Fibroblast of pulmonary artery (primary cell): ENCODE measurements at regions not wholly inside any gene's neighbourhood (a gene's known extent, or its start where the extent isn't known, plus 50 kb on each side); places are given as distances from the start of the nearest gene placed in this dataset.
A peak's percentile ranks its signal among the peaks of the same experiment; 100 is the strongest.
"Not testable (repeated sequence)": the region's sequence is repeated elsewhere in the genome, so short reads cannot be mapped to it uniquely, and the experiment has no call there.

Source experiments
- DNase-seq: peaks from one replicate; pipeline ENCODE4 v3.0.0-alpha.2; 2010; ENCODE audit warnings: low read depth
- H3K4me3 ChIP-seq: replicated peaks from 2 replicates; pipeline ENCODE4 v1.5.1; 2011; ENCODE audit warnings: low read depth, mild to moderate bottlenecking, control low read depth, low read length, moderate library complexity
- TF ChIP-seq, protein P1 (sequence below): IDR thresholded peaks from 2 replicates; pipeline ENCODE4 v1.5.1; 2011; ENCODE audit warnings: mild to moderate bottlenecking, control low read depth, low read length, inconsistent platforms; ENCODE audit errors: missing control alignments

DNA sequence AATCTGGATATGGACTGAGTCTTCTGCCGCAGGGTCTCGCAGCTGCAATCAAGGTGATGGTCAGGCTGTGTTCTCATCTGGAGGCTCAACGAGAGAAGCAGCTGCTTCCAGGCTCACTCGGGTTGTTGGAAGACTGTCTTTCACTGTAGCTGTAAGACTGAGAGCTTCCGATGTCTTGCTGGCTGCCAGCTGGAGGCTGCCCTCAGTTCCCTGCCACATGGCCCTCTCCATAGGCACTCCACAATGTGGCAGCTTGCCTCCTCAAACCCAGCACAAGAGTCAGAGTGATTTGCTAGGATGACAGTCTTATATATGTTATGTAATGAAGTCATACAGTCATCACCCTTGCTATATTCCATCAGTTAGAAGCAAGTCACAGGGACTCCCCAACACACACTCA, 290.5 kb upstream of the CDYL start:
- H3K4me3 ChIP-seq: no peak overlapping the region
- TF ChIP-seq, protein P1, sequence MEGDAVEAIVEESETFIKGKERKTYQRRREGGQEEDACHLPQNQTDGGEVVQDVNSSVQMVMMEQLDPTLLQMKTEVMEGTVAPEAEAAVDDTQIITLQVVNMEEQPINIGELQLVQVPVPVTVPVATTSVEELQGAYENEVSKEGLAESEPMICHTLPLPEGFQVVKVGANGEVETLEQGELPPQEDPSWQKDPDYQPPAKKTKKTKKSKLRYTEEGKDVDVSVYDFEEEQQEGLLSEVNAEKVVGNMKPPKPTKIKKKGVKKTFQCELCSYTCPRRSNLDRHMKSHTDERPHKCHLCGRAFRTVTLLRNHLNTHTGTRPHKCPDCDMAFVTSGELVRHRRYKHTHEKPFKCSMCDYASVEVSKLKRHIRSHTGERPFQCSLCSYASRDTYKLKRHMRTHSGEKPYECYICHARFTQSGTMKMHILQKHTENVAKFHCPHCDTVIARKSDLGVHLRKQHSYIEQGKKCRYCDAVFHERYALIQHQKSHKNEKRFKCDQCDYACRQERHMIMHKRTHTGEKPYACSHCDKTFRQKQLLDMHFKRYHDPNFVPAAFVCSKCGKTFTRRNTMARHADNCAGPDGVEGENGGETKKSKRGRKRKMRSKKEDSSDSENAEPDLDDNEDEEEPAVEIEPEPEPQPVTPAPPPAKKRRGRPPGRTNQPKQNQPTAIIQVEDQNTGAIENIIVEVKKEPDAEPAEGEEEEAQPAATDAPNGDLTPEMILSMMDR: no peak

DNA sequence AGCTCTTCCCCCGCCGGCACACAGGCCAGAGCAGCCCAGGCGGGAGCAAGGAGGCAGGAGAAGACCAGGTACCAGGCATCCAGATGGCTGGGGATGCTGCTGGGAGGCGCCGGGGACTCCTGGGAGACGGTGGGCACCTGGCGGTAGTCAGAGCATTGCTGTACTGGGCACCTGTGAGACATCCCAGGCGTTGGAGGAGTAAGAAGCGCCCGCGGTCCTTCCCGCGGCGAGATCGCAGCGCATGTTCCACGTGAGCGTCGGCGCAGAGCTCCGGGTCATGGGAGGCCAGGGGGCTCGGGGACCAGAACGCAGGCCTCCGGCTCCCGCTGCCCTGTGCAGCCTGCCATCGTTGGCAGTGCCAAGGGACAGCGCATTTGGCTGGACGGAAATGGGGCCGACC, 293.7 kb upstream of the CDYL start:
- TF ChIP-seq, protein P1: no peak
- H3K4me3 ChIP-seq: no peak overlapping the region
- no peak for DNase-seq

More for the DNA sequence above, 290.5 kb upstream of the CDYL start:
- no peak for DNase-seq

DNA sequence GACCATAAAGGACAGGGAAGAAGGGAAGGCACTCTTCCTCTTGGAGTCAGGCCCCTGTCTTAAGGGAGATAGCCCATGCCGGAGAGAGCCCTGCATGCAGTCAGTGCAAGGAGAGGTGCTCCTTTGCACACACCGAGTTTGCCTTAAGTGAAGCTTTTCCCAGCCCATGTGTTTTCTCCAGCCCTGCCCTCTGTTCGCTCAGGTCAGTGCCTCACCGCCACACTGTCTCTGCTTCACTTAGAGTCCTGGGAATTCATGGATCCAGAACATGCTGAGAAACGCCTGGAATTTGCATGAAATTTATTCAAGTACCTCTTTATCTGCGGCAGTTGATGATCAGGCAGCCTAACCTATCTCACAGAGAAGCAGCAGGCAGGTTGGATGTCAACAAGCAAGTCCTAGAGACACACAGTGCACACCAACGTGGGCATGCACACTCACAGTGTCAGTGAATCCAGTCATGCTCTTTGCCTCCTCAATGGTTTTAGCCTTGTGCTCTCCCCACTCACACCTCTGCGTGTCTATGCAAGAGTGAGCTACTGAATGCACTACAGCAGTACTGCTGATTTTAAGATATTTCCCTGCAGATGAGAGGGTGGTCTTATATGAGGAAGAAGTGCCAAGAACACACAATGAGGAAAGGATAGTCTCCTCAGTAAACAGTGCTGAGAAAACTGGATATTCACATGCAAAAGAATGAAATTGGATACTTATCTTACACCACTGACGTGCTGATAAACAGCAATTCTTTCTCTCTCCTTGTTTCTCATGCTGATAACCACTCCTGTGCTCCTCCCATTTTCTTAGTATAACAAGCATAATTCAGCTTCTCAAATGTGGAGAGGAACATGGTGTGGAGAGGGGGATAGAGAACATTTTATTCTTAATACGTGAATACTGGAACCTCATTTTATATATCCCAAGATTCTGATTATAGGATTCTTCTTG, 295.1 kb upstream of the CDYL start:
- peak; percentile 45 for DNase-seq
- TF ChIP-seq, protein P1: no peak
- no peak overlapping the region for H3K4me3 ChIP-seq

DNA sequence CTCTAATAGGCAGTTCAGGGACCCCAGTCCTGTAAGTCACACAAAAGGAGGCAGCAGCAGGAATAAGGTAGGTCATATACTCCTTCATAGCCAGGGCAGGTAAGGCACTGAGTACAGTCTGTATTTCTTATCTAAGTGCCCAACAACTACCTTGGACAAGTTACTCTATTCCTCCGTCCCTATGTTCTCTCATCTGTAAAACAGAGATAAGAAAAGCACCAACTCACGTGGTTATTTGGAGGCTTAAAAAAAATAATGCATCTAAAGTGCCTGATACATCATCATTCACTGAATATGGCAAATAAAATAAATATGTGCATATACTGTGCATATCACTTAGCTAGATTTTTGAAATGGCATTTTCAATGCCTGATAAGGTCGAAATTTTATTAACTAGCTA, 298.1 kb upstream of the CDYL start:
- no peak for DNase-seq
- no peak overlapping the region for H3K4me3 ChIP-seq
- TF ChIP-seq, protein P1: no peak

DNA sequence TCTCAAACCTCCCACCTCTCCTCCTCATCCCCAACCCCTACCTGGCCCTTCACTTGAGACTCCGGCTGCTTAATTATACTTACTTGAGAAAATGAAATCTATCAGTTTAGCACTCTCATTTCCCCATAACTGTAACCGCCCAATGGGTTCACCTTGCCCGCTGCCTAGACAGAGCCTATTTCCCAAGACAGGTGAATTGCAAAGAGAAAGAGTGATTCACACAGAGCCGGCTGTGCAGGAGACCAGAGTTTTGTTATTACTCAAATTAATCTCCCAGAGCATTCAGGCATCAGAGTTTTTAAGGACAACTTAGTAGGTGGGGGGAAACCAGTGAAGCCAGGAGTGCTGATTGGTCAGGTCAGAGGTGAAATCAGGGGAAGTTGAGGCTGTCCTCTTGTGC, 301.4 kb upstream of the CDYL start:
- DNase-seq: no peak
- H3K4me3 ChIP-seq: no peak overlapping the region
- TF ChIP-seq, protein P1: no peak

DNA sequence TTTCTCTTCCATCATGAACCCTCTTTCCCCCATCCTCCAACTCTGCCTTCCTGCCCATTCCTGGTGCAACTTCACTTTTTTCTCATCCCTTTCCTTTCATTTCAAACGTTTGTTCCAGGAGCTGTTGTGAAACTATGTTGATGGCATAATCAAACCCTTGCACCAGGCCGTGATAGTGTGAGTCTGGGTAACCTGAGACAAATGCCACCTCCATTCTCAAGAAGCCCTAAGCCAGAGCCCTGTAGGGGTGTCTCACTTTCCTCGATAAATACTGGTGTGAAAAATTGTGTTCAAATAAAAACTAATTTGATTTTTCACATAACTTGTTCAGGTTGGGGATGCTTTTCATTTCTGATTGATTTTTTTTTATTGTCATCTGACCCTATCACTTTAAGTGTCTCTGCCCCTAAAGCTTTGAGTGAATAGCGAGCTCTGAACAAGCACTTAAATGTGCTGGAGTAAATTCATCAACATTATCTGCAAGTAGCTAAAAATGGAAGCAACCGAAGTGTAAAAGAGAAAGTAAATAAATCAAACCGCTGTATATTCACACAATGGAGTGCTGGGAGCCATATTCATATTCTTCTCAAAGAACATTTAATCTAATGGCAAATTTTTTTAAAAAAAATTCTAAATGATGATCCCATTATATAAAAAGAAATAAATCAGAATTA, 303.1 kb upstream of the CDYL start:
- H3K4me3 ChIP-seq: no peak overlapping the region
- DNase-seq: no peak
- TF ChIP-seq, protein P1: no peak

DNA sequence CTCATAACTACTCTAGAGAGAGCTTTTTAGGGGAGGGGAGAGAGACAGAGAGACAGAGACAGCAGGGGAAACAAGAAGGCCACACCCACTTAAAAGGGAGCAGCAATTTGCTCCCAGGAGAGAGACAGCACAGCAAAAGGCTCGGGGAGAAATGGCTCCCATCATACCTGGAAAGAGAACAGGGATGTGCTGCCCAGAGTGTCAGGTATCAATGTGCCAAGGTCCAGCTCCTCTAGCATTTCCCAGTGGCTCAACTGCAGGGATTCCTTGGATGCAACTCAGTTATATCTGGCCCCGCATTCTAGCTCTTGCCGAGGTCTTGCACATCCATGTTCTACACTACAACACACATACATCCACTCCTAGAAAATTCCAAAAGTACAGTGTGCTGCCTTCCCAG, 304.0 kb upstream of the CDYL start:
- no peak for DNase-seq
- TF ChIP-seq, protein P1: no peak
- H3K4me3 ChIP-seq: no peak overlapping the region

DNA sequence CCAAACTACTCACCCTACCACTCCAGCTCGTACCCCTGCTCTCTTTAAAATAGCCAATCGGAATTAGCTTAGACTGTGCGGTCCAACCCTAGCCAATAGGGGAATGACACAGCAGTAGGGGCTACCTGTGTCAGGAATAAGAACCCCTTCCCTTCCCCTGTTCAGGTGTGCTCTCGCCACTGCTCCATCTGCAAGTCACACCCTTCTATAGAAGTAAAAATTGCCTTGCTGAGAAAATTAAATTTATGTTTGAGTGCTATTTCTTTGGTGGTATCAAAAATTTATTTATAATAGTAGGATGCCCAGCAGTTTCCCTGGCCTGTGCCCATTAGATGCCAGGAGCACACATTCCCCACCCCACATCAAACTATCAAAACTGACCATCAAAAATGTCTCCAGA, 304.7 kb upstream of the CDYL start:
- not testable (repeated sequence) for H3K4me3 ChIP-seq, DNase-seq
